ENCODE measurements at regions not wholly inside any gene's neighbourhood (a gene's known extent, or its start where the extent isn't known, plus 50 kb on each side); places are given as distances from the start of the nearest gene placed in this dataset.

- H3K4me3 ChIP-seq = no peak overlapping the region
- no peaks in the 10 kb centered on the region for H3K9me3 ChIP-seq (ENCODE audit: low read depth)
- no peaks in the 10 kb centered on the region for H3K36me3 ChIP-seq (ENCODE audit: low read depth)
- H3K9ac ChIP-seq = no peak overlapping the region
- H3K4me2 ChIP-seq (ENCODE audit: unreplicated experiment) = no peak overlapping the region
- H3K27ac ChIP-seq = no peak overlapping the region
- no peak overlapping the region for H2AFZ ChIP-seq
- peaks cover 17% of the 10 kb centered on the region for H3K4me1 ChIP-seq (ENCODE audit: insufficient read depth)
- no peaks in the 10 kb centered on the region for H3K27me3 ChIP-seq (replicated peaks; ENCODE audit: insufficient read depth)
- H3K9me2 ChIP-seq (ENCODE audit: insufficient read depth) = no peaks in the 10 kb centered on the region
- H3F3A ChIP-seq (ENCODE audit: insufficient read depth) = peaks cover 24% of the 10 kb centered on the region; the same call in 1 of the 2 replicates
- in situ Hi-C loops (cut with MboI) = no loop called here
- 92 to 97% methylated on average over 5 of the region's 5 CpGs for WGBS, 2 experiments (ENCODE audit: low coverage in 1 of 2, low lambda C conversion rate in 2 of 2, missing lambda C conversion rate in 2 of 2)
- DNase-seq = no peak
- no peaks in the 10 kb centered on the region for H4K20me1 ChIP-seq (ENCODE audit: insufficient read depth)
- H3K79me2 ChIP-seq (ENCODE audit: insufficient read depth) = no peaks in the 10 kb centered on the region
- TF ChIP-seq EZH2 (IDR thresholded peaks at IDR 0.05; ENCODE audit: insufficient read depth, poor library complexity, severe bottlenecking) (no peak), EZH2phosphoT487 (IDR thresholded peaks at IDR 0.05; ENCODE audit: insufficient read depth, low read depth) (no peak)
These were observed 202.1 kb downstream of the PTEN start for GRCh38 chr10:88065383-88066049.

- 83 to 90% methylated on average over 3 of the region's 3 CpGs for WGBS, 2 experiments (ENCODE audit: low coverage in 1 of 2, low lambda C conversion rate in 2 of 2, missing lambda C conversion rate in 2 of 2)
- no peaks in the 10 kb centered on the region for H3K36me3 ChIP-seq (ENCODE audit: low read depth)
- H3K4me3 ChIP-seq = no peak overlapping the region
- no peaks in the 10 kb centered on the region for H3K9me2 ChIP-seq (ENCODE audit: insufficient read depth)
- no peak overlapping the region for H3K27ac ChIP-seq
- no peaks in the 10 kb centered on the region for H3K27me3 ChIP-seq (replicated peaks; ENCODE audit: insufficient read depth)
- no peak overlapping the region for H2AFZ ChIP-seq
- H3K4me2 ChIP-seq (ENCODE audit: unreplicated experiment) = no peak overlapping the region
- H3K9ac ChIP-seq = no peak overlapping the region
- H3F3A ChIP-seq (ENCODE audit: insufficient read depth) = peaks cover 24% of the 10 kb centered on the region; the same call in 1 of the 2 replicates
- no peaks in the 10 kb centered on the region for H3K79me2 ChIP-seq (ENCODE audit: insufficient read depth)
- no peak for TF ChIP-seq EZH2phosphoT487 (IDR thresholded peaks at IDR 0.05; ENCODE audit: insufficient read depth, low read depth)
- no peak for TF ChIP-seq EZH2 (IDR thresholded peaks at IDR 0.05; ENCODE audit: insufficient read depth, poor library complexity, severe bottlenecking)
- H3K4me1 ChIP-seq (ENCODE audit: insufficient read depth) = peaks cover 17% of the 10 kb centered on the region
- H4K20me1 ChIP-seq (ENCODE audit: insufficient read depth) = no peaks in the 10 kb centered on the region
- DNase-seq = no peak
- H3K9me3 ChIP-seq (ENCODE audit: low read depth) = no peaks in the 10 kb centered on the region
- in situ Hi-C loops (cut with MboI) = no loop called here
These were observed 202.9 kb downstream of the PTEN start for GRCh38 chr10:88066319-88066718.

GRCh38 chr10:88066876-88067275, 203.5 kb downstream of the PTEN start:
- in situ Hi-C loops (cut with MboI) = no loop called here
- peaks cover 17% of the 10 kb centered on the region for H3K4me1 ChIP-seq (ENCODE audit: insufficient read depth)
- 93% methylated on average over 6 of the region's 6 CpGs for WGBS, 2 experiments (ENCODE audit: low coverage in 1 of 2, low lambda C conversion rate in 2 of 2, missing lambda C conversion rate in 2 of 2)
- no peaks in the 10 kb centered on the region for H3K9me2 ChIP-seq (ENCODE audit: insufficient read depth)
- no peak overlapping the region for H3K9ac ChIP-seq
- TF ChIP-seq EZH2phosphoT487 (IDR thresholded peaks at IDR 0.05; ENCODE audit: insufficient read depth, low read depth) = no peak
- TF ChIP-seq EZH2 (IDR thresholded peaks at IDR 0.05; ENCODE audit: insufficient read depth, poor library complexity, severe bottlenecking) = no peak
- no peak overlapping the region for H3K4me2 ChIP-seq (ENCODE audit: unreplicated experiment)
- H3F3A ChIP-seq (ENCODE audit: insufficient read depth) = peaks cover 24% of the 10 kb centered on the region; the same call in 1 of the 2 replicates
- no peaks in the 10 kb centered on the region for H3K36me3 ChIP-seq (ENCODE audit: low read depth)
- H3K79me2 ChIP-seq (ENCODE audit: insufficient read depth) = no peaks in the 10 kb centered on the region
- no peaks in the 10 kb centered on the region for H4K20me1 ChIP-seq (ENCODE audit: insufficient read depth)
- no peak overlapping the region for H3K4me3 ChIP-seq
- H3K9me3 ChIP-seq (ENCODE audit: low read depth) = no peaks in the 10 kb centered on the region
- H2AFZ ChIP-seq = no peak overlapping the region
- no peak for DNase-seq
- H3K27ac ChIP-seq = no peak overlapping the region
- H3K27me3 ChIP-seq (replicated peaks; ENCODE audit: insufficient read depth) = no peaks in the 10 kb centered on the region

GRCh38 chr10:88067737-88068136, 204.3 kb downstream of the PTEN start:
- Histone ChIP-seq H3K4me2 (ENCODE audit: unreplicated experiment) (no peak overlapping the region), H3K27ac (no peak overlapping the region), H3K9ac (no peak overlapping the region), H4K20me1 (ENCODE audit: insufficient read depth) (no peaks in the 10 kb centered on the region), H3K79me2 (ENCODE audit: insufficient read depth) (no peaks in the 10 kb centered on the region), H3K4me1 (ENCODE audit: insufficient read depth) (peaks cover 15% of the 10 kb centered on the region), H3K27me3 (replicated peaks; ENCODE audit: insufficient read depth) (no peaks in the 10 kb centered on the region), H3K36me3 (ENCODE audit: low read depth) (no peaks in the 10 kb centered on the region), H3F3A (ENCODE audit: insufficient read depth) (peaks cover 21% of the 10 kb centered on the region; the same call in 1 of the 2 replicates), H3K9me2 (ENCODE audit: insufficient read depth) (no peaks in the 10 kb centered on the region), H3K4me3 (no peak overlapping the region), H3K9me3 (ENCODE audit: low read depth) (no peaks in the 10 kb centered on the region), H2AFZ (no peak overlapping the region)
- TF ChIP-seq EZH2 (IDR thresholded peaks at IDR 0.05; ENCODE audit: insufficient read depth, poor library complexity, severe bottlenecking) = no peak
- no peak for TF ChIP-seq EZH2phosphoT487 (IDR thresholded peaks at IDR 0.05; ENCODE audit: insufficient read depth, low read depth)
- no peak for DNase-seq
- in situ Hi-C loops (cut with MboI) = no loop called here
